Body of pancreas (tissue), 4 donors: ENCODE measurements at regions not wholly inside any gene's neighbourhood (a gene's known extent, or its start where the extent isn't known, plus 50 kb on each side); places are given as distances from the start of the nearest gene placed in this dataset.

Experiments
- ATAC-seq: fragments of 150-250 bp; one replicate; pipeline ENCODE4 v1.9.1; 2016
- DNase-seq, 4 donors: peaks; one replicate each; pipeline ENCODE4 v3.0.0-alpha.2; 2019
- H3K27ac ChIP-seq, 4 donors: fragments of 200-600 bp; sonication (generic); 1 replicate in 3 of 4; 2 replicates in 1 of 4; pipeline versions ENCODE4 v1.5.1 to v1.6.1; 2016 to 2019; ENCODE audit warnings: mild to moderate bottlenecking in 1 of 4, mixed read lengths in 1 of 4, moderate library complexity in 1 of 4
- H3K27me3 ChIP-seq, 2 donors: fragments of 200-600 bp; sonication (generic); one replicate each; pipeline ENCODE4 v1.6.0; 2016; ENCODE audit warnings: mild to moderate bottlenecking in 1 of 2
- H3K36me3 ChIP-seq, 2 donors: fragments of 200-600 bp; sonication (generic); replicated peaks in 1 of 2; 2 replicates each; pipeline ENCODE4 v1.5.1; 2016; ENCODE audit warnings: low read depth in 2 of 2; ENCODE audit not compliant: insufficient read depth in 1 of 2
- H3K4me1 ChIP-seq: fragments of 200-600 bp; sonication (generic); one replicate; pipeline ENCODE4 v1.6.0; 2016
- H3K4me3 ChIP-seq, 2 donors: fragments of 200-600 bp; sonication (generic); 1 replicate in 1 of 2; 2 replicates in 1 of 2; pipeline ENCODE4 v1.5.1; 2016 to 2019
- H3K9me3 ChIP-seq, 3 donors: fragments of 200-600 bp; sonication (generic); 1 replicate in 2 of 3; 2 replicates in 1 of 3; pipeline ENCODE4 v1.5.1; 2016
- POLR2A ChIP-seq, 3 donors: fragments of 450-650 bp; IDR thresholded peaks; one replicate each; pipeline ENCODE4 v1.6.1; 2016; ENCODE audit warnings: antibody characterized with exemption in 3 of 3, mild to moderate bottlenecking in 2 of 3
- WGBS, 2 donors: methylation state at CpG; one replicate each; pipeline ENCODE4 v1.1.5; 2017; 5-methylcytosine and 5-hydroxymethylcytosine counted together
- intact Hi-C: fragments of 100-400 bp; cut with DNase I; formaldehyde crosslinking; loops from one replicate; pipeline ENCODE4 v1.15.1; 2023
- TF ChIP-seq, protein P1 (sequence below), 7 experiments: fragments of 450-650 bp in 4 of 7; fragments of 200-600 bp in 3 of 7; sonication (generic) in 3 of 7; IDR thresholded peaks; one replicate each; pipeline ENCODE4 v1.5.1; 2016 to 2019; ENCODE audit warnings: antibody characterized with exemption in 7 of 7

GRCh38 chr5:117088176-117088575 lies 513.6 kb upstream of the SEMA6A start:
- TF ChIP-seq, protein P1, sequence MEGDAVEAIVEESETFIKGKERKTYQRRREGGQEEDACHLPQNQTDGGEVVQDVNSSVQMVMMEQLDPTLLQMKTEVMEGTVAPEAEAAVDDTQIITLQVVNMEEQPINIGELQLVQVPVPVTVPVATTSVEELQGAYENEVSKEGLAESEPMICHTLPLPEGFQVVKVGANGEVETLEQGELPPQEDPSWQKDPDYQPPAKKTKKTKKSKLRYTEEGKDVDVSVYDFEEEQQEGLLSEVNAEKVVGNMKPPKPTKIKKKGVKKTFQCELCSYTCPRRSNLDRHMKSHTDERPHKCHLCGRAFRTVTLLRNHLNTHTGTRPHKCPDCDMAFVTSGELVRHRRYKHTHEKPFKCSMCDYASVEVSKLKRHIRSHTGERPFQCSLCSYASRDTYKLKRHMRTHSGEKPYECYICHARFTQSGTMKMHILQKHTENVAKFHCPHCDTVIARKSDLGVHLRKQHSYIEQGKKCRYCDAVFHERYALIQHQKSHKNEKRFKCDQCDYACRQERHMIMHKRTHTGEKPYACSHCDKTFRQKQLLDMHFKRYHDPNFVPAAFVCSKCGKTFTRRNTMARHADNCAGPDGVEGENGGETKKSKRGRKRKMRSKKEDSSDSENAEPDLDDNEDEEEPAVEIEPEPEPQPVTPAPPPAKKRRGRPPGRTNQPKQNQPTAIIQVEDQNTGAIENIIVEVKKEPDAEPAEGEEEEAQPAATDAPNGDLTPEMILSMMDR (IDR thresholded peaks at IDR 0.05) = no peak
- TF ChIP-seq POLR2A (IDR thresholded peaks at IDR 0.05) = no peak
- ATAC-seq = no peak
- Histone ChIP-seq H3K27ac (no peak overlapping the region), H3K27me3 (no peaks in the 10 kb centered on the region), H3K36me3 (no peaks in the 10 kb centered on the region), H3K4me3 (no peak overlapping the region), H3K4me1 (no peaks in the 10 kb centered on the region), H3K9me3 (no peaks in the 10 kb centered on the region)
- intact Hi-C loops = no loop called here
- 81 to 86% methylated on average over 2 of the region's 2 CpGs for WGBS, 2 donors
- DNase-seq = no peak

DNA sequence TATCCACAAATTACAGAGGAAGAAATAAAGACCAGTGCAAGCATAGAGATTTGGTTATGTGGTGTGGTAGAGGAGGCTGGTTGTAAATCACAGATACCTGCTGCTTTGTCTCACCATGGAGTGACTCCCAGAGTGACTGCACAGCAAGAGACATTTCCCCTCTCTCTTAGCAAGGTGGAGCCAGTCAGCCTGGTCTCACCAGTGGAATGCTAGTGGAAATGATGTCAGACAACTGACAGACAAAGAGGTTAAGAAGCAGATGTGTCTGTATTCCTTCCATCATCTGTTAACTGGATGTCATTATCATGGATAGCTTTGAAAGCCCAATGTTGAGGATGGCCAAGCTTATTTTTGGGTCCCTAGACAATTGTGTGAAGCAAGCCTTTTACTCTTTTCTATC lies 509.4 kb upstream of the SEMA6A start:
- H3K36me3 ChIP-seq = no peaks in the 10 kb centered on the region
- H3K4me1 ChIP-seq = no peaks in the 10 kb centered on the region
- TF ChIP-seq, protein P1 (IDR thresholded peaks at IDR 0.05) = no peak
- no peak for TF ChIP-seq POLR2A (IDR thresholded peaks at IDR 0.05)
- H3K27me3 ChIP-seq = no peaks in the 10 kb centered on the region
- H3K9me3 ChIP-seq = no peaks in the 10 kb centered on the region
- no peak overlapping the region for H3K27ac ChIP-seq
- ATAC-seq (no peak), DNase-seq (no peak)
- no peak overlapping the region for H3K4me3 ChIP-seq
- intact Hi-C loops = no loop called here

- H3K9me3 ChIP-seq = no peaks in the 10 kb centered on the region
- 67 to 92% methylated on average over 1 of the region's 1 CpG for WGBS, 2 donors
- TF ChIP-seq, protein P1 (IDR thresholded peaks at IDR 0.05) = no peak
- TF ChIP-seq POLR2A (IDR thresholded peaks at IDR 0.05) = no peak
- no peak overlapping the region for H3K4me3 ChIP-seq
- ATAC-seq (no peak), DNase-seq (no peak)
- H3K27ac ChIP-seq = no peak overlapping the region
- no peaks in the 10 kb centered on the region for H3K4me1 ChIP-seq
- no peaks in the 10 kb centered on the region for H3K27me3 ChIP-seq
- H3K36me3 ChIP-seq = no peaks in the 10 kb centered on the region
- intact Hi-C loops = no loop called here
Measured at GRCh38 chr5:117082977-117083376, 508.4 kb upstream of the SEMA6A start.

- 74 to 79% methylated on average over 2 of the region's 2 CpGs for WGBS, 2 donors
- H3K4me3 ChIP-seq = no peak overlapping the region
- no peaks in the 10 kb centered on the region for H3K4me1 ChIP-seq
- H3K27me3 ChIP-seq = no peaks in the 10 kb centered on the region
- ATAC-seq (no peak), DNase-seq (no peak)
- H3K27ac ChIP-seq = no peak overlapping the region
- TF ChIP-seq POLR2A (IDR thresholded peaks at IDR 0.05) = no peak
- TF ChIP-seq, protein P1 (IDR thresholded peaks at IDR 0.05) = peak in 3 of 7 experiments; percentile 8 to 17 (median 10)
- H3K9me3 ChIP-seq = no peaks in the 10 kb centered on the region
- no peaks in the 10 kb centered on the region for H3K36me3 ChIP-seq
- intact Hi-C loops = no loop called here
Measured at GRCh38 chr5:117077142-117077541, 502.5 kb upstream of the SEMA6A start.

DNA sequence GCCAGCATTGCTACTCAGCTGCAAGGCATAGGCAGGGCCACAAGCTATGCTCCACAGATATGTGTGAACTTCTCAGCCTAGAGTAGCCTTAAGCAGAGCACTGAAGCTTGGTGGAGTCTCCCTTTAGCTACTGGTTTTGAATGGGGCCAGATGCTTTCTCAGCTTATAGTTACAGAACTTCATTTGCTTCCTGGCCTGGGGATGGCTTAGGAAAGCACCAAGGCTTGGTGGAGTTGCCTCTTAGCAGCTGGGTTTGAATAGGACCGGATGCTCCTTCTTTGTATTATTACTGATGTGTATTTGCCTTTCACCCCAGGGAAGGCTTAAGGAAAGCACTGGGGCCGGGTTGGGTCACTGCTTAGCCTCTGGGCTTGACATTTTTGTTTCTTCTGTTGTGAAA lies 497.8 kb upstream of the SEMA6A start:
- H3K4me1 ChIP-seq = no peaks in the 10 kb centered on the region
- no peak overlapping the region for H3K4me3 ChIP-seq
- no peak overlapping the region for H3K27ac ChIP-seq
- 32 to 73% methylated on average over 2 of the region's 2 CpGs for WGBS, 2 donors
- intact Hi-C loops = no loop called here
- no peaks in the 10 kb centered on the region for H3K27me3 ChIP-seq
- H3K9me3 ChIP-seq = no peaks in the 10 kb centered on the region
- DNase-seq = no peak
- no peak for ATAC-seq
- TF ChIP-seq, protein P1 (IDR thresholded peaks at IDR 0.05) = no peak
- no peak for TF ChIP-seq POLR2A (IDR thresholded peaks at IDR 0.05)
- no peaks in the 10 kb centered on the region for H3K36me3 ChIP-seq
